ENCODE measurements at regions not wholly inside any gene's neighbourhood (a gene's known extent, or its start where the extent isn't known, plus 50 kb on each side); places are given as distances from the start of the nearest gene placed in this dataset.

GRCh38 chr10:63883861-63884260 is 362.7 kb downstream of the REEP3 start:
- H3K9me3 ChIP-seq = no peaks in the 10 kb centered on the region
- H3K4me3 ChIP-seq = no peak overlapping the region
- DNase-seq = no peak
- intact Hi-C loops (cut with DNase I) = no loop called here
- WGBS, 2 donors = 58 to 67% methylated on average over 1 of the region's 1 CpG
- no peaks in the 10 kb centered on the region for H3K27me3 ChIP-seq
- H3K36me3 ChIP-seq = no peaks in the 10 kb centered on the region
- no peaks in the 10 kb centered on the region for H3K4me1 ChIP-seq
- no peak overlapping the region for H3K27ac ChIP-seq
- no peak for TF ChIP-seq CTCF (IDR thresholded peaks at IDR 0.05)
- no peak for TF ChIP-seq POLR2A (IDR thresholded peaks at IDR 0.05)

GRCh38 chr10:63884426-63884825 is 363.2 kb downstream of the REEP3 start:
- Histone ChIP-seq H3K27me3 (no peaks in the 10 kb centered on the region), H3K4me1 (no peaks in the 10 kb centered on the region), H3K9me3 (no peaks in the 10 kb centered on the region), H3K36me3 (no peaks in the 10 kb centered on the region), H3K27ac (no peak overlapping the region), H3K4me3 (no peak overlapping the region)
- intact Hi-C loops (cut with DNase I) = no loop called here
- TF ChIP-seq POLR2A (IDR thresholded peaks at IDR 0.05) (no peak), CTCF (IDR thresholded peaks at IDR 0.05) (no peak)
- 58 to 96% methylated on average over 1 to 2 of the region's 2 CpGs for WGBS, 2 donors
- DNase-seq = no peak

GRCh38 chr10:63885156-63885555 is 364.0 kb downstream of the REEP3 start:
- no peaks in the 10 kb centered on the region for H3K9me3 ChIP-seq
- H3K4me1 ChIP-seq = no peaks in the 10 kb centered on the region
- no peak for DNase-seq
- H3K27me3 ChIP-seq = no peaks in the 10 kb centered on the region
- intact Hi-C loops (cut with DNase I) = no loop called here
- H3K27ac ChIP-seq = no peak overlapping the region
- no peak overlapping the region for H3K4me3 ChIP-seq
- H3K36me3 ChIP-seq = no peaks in the 10 kb centered on the region
- TF ChIP-seq CTCF (IDR thresholded peaks at IDR 0.05) (no peak), POLR2A (IDR thresholded peaks at IDR 0.05) (no peak)

GRCh38 chr10:63886281-63887022 is 365.3 kb downstream of the REEP3 start:
- Histone ChIP-seq H3K27me3 (no peaks in the 10 kb centered on the region), H3K9me3 (no peaks in the 10 kb centered on the region), H3K36me3 (no peaks in the 10 kb centered on the region), H3K4me1 (no peaks in the 10 kb centered on the region), H3K27ac (no peak overlapping the region), H3K4me3 (no peak overlapping the region)
- TF ChIP-seq POLR2A (IDR thresholded peaks at IDR 0.05) = no peak
- TF ChIP-seq CTCF (IDR thresholded peaks at IDR 0.05) = no peak
- no peak for DNase-seq
- intact Hi-C loops (cut with DNase I) = no loop called here
- 74 to 81% methylated on average over 4 of the region's 4 CpGs for WGBS, 2 donors

GRCh38 chr10:63887023-63887589 is 365.9 kb downstream of the REEP3 start:
- DNase-seq = no peak
- no peaks in the 10 kb centered on the region for H3K4me1 ChIP-seq
- no peak overlapping the region for H3K4me3 ChIP-seq
- TF ChIP-seq CTCF (IDR thresholded peaks at IDR 0.05) (no peak), POLR2A (IDR thresholded peaks at IDR 0.05) (no peak)
- H3K9me3 ChIP-seq = no peaks in the 10 kb centered on the region
- no peak overlapping the region for H3K27ac ChIP-seq
- intact Hi-C loops (cut with DNase I) = no loop called here
- no peaks in the 10 kb centered on the region for H3K27me3 ChIP-seq
- WGBS, 2 donors = 73 to 79% methylated on average over 6 to 11 of the region's 11 CpGs
- H3K36me3 ChIP-seq = no peaks in the 10 kb centered on the region

Measured in esophagus squamous epithelium (tissue), 5 donors.